DOHH2 (cell line): ENCODE measurements at regions not wholly inside any gene's neighbourhood (a gene's known extent, or its start where the extent isn't known, plus 50 kb on each side); places are given as distances from the start of the nearest gene placed in this dataset.

Source experiments
- CTCF ChIP-seq: fragments of 200-600 bp; sonication (generic); IDR thresholded peaks from one replicate; pipeline ENCODE4 v1.5.1; 2014; ENCODE audit warnings: antibody characterized with exemption, mild to moderate bottlenecking, low read depth, low read length; ENCODE audit not compliant: poor library complexity, severe bottlenecking
- EZH2phosphoT487 ChIP-seq: fragments of 200-600 bp; sonication (generic); IDR thresholded peaks from 2 replicates; pipeline ENCODE4 v1.6.1; 2017; ENCODE audit warnings: borderline replicate concordance, mild to moderate bottlenecking, antibody characterized with exemption, low read length, moderate library complexity, mixed read lengths

- no peak for TF ChIP-seq CTCF
- no peak for TF ChIP-seq EZH2phosphoT487
These were observed 50.9 kb upstream of the BCOR start for GRCh38 chrX:40148385-40149285.
